Embryonic facial prominence (tissue), 1 donor: ENCODE measurements at regions not wholly inside any gene's neighbourhood (a gene's known extent, or its start where the extent isn't known, plus 50 kb on each side); places are given as distances from the start of the nearest gene placed in this dataset.

ENCODE experiments used
- DNase-seq: peaks from one replicate; pipeline ENCODE4 v3.0.0-alpha.2; 2016; ENCODE audit errors: extremely low spot score

DNA sequence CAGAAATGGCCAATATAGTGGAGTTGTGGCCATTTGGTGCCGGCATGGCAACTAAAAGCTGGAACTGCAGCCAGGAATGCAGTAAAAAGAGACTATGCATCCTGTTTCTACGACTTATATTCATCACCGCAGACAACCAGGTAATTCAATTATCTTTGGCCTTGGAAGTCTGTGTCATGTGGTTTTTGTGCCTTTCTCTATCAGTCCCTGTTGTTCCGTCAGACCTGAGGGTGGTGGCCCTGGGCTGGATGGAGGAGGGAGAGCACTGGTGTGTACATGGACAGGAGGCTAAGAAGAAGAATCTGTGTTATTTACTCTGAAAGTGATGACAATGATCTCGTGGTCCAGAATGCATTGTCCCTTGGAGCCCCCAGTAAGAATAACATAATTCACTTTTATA lies 852.6 kb downstream of the VRK1 start:
- no peak for DNase-seq

DNA sequence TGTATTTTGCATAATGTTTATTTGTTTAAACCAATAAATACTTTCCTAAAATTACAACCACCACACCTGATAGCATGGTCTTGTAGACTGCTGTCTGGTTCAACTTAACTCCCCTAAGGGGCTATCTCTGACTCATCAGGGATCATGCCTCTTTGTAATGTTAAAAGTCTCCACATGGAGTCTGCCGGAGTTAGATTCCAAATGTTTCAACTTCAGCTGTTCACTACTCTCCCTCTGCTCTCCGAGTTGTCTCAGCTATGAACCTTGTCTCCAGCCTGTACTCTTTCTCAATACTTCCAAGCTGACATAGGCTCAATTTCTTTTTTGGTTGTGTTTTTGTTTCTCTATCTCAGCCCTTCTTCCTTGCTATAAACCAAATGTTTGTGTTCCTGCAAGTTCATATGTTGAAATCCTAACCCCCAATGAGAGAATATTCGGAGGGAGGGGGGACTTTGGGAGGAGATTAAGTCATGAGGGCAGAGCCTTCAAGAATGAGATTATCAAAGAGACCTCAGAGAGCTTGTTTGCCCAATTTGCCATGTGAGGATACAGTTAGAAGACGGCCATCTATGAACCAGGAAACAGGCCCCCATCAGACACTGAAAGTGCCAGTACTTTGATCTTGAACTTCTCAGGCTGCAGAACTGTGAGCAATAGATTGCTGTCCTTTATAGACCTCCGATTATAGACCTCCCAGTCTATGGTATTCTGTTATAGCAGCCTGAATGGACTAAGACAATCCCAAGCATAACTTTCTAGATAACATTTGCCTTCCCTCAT lies 858.2 kb downstream of the VRK1 start:
- DNase-seq = no peak

DNA sequence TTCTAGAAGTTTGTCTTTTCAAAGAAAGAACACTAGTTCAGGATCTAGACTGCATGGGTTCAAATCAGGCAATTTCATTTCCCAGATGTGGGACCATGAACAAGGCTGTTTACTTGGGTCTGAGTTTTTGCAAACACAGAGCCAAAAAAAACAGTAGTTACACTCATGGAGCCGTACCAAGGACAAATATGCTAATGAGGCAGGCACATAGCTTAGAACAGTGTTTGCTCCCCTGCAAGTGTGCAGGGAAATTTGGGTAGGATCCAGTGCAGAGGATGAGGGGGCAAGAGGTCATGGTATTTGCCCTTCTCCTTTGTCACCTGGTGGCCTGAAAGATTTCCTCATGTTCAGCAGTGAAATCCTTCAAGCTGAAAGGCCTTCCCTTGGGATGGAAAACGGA lies 860.4 kb downstream of the VRK1 start:
- no peak for DNase-seq

DNA sequence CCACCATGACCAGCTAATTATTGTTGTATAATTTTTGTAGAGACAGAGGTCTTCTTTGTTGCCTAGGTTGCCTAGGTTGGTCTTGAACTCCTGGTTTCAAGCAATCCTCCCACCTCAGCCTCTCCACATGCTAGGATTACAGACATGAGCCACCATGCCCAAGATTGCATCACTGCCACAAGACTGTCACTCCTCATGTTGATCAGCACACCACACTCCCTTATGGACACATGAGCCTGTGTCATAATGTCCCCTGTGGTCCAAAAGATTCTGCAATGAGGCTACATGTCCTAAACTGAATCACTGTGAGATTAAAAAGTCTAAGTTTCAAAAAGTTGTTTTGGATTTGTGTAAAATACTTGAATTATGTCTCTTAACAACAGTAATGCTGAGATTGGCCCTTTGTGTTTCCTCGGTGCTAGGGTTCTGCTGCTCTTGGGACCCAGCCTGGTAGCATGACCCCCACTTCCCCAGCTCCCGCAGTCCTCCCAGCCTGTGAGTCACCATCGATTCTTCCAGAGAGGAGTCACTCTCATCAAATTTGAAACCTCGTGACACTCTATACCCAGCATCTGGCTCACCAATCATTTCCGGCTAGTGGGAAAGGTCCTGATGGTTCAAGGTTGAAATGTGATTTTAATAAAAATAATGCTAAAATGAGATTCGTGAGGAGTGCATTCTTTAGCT lies 890.9 kb downstream of the VRK1 start:
- DNase-seq = no peak

DNA sequence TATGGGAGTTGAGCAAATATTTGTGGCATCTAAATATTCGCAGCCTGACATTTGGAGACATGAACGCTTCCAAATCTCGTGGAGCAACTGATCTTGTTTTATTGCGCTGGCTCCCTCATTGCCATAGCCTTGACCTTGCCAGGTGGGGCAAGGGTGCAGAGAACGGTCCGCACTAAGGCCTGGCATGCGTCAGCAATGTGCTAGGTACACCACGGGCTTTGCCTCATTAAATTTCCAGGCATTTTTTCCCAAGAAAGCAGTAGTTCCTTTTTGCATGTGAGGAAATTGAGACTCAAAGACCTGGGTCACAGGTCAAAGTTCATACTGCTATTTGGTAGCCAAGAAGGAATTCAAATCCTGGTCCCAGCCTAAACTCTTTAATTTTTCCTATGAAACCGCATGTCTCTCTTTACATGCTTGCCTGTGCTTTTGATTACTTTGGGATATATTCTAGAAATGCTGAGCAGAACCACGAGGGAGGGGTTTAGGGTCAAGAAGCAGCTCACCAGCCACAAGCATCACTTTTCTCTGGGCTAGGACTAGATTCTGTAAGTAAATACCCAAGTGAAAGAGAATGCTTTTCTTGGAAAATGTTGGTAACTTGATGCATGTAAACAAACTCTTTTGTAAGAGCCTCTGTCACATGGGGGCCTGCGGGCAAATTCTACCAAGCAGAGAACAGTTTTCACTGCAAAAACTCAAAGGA lies 891.6 kb downstream of the VRK1 start:
- DNase-seq = no peak

DNA sequence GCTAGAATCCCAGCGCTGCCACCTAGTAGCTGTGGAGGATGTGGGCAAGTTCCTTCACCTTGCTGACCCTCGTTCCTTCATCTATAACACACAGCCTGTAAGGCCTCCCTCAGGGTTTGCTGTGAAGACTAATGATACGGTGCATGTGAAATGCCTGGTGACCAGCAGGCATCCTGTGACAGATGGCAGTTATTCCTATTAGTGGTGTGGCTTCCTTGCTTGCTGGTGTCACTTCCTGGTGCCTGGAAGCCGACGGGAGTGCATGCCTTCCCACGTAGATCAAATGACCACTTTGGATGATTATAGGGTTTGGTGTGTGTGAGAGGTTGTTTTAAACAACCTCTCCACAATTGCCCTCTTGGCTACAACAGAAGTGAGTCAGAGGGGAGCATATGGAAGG lies 894.9 kb downstream of the VRK1 start:
- DNase-seq = no peak

DNA sequence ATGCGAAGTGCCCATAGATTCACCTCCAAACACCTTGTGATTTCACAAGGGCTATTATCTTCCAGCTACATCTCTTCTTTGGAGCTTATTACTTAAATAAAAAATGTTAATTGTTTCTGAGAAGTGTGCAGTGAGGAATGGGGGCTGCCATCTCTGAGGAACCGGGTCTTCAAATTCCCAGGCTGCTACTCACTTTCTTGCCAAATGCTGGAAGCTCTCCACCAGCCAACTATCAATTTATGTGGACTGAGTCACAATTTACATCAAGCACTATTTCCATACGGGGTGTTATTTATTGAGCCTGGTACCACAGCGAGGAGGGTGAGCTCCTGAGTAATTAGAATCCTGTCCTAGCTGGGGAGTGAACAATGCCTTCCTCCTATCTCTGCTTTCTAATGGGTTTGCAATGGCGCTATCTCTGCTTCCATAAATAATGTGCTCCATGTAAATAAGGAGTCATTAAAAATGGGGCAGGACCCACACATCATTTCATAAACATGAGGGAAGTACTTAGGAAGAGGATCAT lies 898.3 kb downstream of the VRK1 start:
- DNase-seq = no peak

DNA sequence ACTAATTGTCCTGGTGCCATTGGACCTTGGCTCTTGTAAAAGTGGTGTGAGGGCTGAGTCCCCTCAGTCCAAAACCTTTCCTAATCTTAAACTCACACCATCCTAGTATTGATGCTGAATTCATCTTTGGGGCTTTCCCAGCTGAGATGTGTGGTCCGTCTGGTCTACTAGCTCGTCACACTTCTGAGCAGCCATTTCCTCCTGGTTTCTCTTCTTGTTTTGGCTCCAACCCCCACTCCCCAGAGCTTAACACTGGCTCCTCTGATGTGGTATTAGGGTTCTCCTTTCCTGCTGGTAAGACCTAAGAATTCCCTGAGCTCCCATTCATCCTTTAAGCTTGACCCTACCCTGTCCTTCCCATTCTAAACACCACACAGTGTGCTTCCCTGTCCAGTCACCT lies 900.6 kb downstream of the VRK1 start:
- DNase-seq = no peak

DNA sequence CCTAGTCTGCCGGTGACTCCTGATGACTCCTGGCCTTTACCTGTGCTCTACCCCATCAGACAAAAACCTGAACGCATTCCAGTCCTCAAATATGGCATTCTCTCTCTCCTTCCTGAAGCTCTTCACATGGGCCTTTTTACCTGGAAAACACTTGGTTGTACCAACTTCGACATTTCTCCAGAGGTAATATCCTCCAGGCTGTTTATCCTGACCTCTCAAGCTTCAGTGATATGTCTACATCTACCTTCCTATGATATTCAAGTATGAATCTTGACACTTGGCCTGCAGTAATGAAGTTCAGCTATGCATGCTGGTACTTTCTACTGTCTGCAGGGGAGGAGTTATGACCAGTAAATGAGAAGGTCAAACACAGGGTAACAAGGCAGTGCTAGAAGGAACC lies 901.8 kb downstream of the VRK1 start:
- no peak for DNase-seq

DNA sequence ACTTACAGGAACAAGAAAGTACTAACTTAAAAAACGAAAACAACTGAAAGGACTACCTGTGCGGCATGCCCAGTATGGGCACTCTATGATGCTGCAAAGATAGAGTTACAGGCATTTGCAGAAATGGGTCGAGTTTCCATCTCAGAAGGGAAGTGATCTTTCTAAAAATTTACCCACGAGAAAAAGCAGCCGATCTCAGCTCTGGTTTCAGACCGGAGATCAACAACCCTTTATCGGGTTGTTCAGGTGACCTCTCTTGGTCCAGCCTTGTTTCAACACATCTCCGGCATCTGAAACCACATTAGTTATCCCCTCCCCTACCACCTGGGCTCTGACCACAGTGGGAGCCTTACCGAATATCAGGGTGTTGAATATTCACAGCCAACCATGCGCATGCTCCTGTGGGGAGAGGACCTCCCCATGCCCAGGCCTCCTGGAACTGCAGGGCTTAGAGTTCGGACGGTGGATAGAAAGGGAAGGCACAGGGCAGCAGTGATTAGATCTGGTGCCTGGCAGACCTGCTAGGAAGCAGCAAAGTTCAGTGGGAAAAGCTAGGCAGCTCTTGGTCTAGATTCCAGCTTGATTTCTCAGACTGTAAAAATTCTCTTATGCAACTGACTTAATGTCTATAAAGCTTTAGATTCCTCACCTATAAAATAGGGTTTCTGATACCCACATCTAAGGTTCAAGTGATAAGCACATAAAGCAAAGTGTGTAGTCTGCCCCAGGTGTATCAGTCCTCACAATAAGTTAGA lies 906.0 kb downstream of the VRK1 start:
- no peak for DNase-seq

DNA sequence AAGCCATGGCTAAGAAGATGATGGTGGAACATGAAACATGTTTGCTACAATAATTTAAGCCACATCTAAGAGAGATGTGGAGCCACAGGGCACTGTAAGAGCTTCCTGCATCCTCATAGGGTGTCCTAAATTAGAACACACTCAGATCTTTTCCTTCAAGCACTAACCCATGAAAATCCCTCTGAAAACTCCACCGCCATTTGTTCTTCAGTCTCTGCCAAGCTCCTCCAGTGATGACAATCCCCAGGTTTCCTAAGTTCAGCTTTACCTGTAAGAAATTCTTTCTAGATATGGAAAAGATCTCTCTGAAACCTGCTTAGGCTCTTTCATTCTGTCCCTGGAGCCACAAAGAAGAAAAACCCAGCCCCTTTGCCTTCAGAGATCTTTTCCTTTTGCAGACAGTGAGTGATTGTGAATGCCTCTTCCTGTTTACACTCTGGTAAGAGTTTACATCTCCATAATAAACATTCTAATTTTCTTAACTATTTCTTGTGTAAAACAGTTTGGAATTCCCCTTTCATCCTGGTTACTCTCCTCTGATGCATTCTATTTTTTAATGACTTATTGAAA lies 907.2 kb downstream of the VRK1 start:
- DNase-seq = no peak

DNA sequence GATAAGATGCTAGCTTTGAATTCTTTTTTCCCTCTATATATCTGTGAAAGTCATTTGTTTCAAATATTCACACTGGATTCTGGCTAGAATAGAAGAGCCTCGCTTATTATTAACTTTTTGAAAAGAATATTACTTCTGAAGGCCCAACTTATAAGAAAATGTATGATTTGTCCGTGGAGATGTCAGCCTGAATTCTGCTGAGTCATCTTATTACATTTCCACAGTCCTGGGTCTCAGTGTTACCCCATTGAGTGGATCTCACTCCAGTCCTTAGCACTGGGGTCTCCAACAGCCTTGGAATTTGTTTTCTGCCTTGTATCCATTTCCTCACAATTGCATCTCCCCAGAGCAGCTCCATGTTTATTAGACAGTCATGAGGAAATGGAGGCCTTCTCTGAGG lies 907.9 kb downstream of the VRK1 start:
- DNase-seq = no peak

DNA sequence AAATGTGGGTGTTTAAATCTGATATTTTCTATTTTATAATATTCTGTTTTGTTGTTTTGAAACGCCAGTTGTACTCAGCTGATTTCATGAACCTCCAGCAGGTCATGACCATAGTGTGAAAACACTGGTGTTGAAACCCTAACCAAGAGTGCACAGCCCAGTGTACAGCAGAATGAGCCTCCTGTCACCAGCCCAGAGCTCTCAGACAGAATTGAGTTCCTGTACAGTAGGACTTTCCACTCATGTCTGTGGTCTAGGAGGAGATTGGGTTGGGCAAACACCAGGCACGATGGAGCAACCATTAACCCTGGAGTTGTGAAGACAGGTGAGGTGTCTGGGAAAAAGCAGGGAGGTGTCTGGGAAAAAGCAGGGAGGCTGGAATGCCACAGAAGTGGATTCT lies 908.8 kb downstream of the VRK1 start:
- DNase-seq = no peak

DNA sequence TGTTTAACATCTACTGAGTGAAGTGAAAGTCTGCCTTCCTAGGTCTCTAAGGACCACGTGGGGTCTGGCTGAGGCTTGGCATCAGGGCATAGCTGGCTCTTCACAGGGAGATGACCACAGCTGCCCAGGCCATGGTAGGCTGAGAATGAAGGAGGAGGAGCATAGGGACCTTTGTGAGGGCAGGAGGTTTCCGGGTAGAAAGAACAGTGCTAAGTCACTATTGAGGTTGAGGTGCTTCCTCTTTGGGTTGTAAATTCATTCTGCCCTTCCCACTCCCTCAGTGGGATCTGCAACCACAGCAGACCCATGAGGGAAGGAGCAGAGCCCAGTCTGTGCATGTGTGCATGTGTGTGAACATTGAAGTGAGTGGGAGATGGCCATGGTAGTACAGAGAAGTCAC lies 909.6 kb downstream of the VRK1 start:
- DNase-seq = no peak

DNA sequence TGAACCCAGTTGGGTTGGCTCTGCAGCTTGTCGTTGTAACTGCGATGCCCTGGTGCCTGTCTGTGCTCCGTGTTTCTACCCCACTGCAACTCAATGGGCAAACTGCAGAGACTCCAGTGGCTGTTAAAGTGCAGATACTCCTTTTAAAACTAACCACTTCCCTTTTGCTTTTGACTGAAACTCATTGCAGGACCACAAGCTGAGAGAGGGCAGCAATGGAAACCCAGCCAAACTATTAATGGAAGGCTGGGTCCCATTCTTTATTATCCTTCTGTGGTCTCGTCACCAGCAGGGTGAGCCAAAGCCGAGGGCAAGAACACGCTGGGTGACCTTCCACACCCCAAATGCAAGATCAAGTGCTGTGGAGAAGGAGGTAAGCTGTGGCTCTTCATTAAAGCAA lies 910.4 kb downstream of the VRK1 start:
- DNase-seq = no peak

DNA sequence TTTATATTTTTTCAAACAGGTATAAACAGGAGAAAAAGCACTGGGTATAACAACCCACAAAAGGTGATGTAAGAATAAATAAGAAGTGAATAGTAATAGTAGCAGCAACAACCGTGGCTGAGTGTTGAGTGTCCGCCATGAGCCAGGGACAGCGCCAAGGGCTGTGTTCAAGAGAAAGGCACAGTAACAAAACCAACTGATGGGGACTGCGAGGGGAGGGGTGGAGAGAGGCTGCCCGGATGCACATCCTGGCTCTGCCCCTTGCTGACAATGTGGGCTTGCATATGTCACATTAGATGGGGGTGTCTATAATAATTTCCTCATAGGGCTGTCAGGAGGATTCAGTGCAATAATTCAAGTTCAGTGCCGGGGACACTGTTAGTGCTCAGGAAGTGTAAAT lies 912.4 kb downstream of the VRK1 start:
- DNase-seq = no peak

DNA sequence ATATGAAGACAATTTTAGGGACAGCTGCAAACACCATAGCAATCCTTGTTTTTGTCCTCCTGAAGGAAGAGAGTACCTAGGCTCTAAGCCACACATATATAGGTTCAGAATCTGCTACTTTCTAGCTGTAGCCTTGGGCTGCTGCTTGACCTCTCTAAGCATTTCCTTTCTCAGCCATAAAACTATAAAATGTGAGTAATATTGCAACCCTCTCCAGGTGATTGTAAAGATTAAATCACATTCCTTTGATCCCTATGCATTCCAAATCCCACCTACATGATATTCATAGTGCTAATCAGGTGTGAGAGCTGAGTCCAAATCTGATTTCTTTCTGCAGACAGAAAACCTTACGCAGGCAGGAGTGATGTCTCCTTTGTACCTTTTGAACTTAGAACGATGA lies 913.5 kb downstream of the VRK1 start:
- DNase-seq = no peak

DNA sequence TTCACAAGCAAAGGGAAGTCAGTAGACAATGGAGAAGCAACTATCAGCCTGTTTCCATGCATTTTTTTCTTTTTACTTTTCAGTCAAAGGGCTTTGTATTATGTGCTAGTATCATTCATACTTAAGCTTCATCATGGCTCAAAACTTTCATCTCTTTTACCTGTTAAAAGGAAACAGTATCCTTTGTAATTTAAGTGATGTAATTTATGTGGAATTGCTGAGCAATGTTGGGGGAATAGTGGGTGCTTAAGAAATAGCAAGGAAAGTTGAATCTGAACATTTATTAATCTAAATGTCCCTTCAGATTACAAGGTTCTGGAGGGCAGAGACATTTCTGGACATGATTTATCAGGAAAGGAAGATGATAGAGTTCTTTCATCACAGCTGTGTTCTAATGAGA lies 915.3 kb downstream of the VRK1 start:
- no peak for DNase-seq

DNA sequence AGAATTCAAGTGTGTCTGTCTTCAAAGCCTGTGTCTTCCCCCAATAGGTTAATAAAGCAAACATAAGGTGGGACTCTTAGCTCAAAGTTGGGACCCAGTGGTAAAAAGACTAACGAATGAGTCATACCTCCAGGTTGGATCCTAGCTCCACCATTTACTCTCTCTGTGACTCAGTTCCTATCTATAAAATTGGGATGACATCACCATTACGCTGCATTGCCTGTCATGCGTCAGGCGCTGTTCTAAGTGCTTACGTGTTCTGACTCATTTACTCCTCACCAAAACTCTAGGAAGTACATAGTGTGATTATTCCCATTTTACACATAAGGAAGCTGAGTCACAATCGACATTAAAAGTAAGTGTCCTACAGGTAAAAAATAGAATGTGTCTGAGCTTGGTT lies 915.8 kb downstream of the VRK1 start:
- DNase-seq = no peak

DNA sequence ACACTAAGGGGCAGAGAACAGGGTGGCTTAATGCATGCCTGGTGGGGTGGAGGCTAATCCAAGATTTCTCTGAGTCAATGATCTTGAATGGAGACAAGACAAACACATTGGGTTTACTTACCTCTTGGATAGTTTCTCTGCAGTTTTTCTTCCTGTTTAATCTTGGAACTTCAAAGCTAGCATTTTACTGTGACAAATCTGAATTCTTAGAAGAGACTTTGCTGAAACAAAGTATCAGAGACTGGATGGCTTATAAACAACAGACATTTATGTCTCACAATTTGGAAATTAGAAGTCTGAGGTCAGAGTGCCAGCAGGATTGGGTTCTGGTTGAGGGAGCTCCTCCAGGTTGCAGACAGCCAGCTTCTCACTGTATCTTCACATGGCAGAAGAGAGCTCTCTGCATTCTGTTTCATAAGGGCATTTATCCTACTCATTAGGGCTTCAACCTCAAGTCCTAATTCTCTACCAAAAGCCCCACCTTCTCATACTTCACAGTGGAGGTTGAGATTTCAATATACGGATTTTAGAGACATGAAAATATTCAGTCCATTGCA lies 921.8 kb downstream of the VRK1 start:
- no peak for DNase-seq

DNA sequence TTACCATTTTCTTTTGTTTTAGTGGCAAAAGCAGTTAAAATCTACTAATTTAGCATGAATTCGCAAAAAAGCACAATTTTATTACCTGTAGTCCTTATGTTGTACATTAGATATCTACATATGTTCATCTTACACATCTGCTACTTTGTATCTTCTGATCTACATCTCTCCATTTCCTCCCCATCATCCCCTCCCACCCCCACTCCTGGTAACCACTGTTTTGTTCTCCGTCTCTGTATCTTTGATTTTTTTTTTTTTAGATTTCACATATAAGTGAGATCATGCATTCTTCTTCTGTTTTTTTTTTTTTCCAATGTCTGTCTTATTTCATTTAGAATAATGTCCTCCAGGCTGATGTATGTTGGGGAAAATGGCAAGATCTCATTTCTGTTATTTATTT lies 922.7 kb downstream of the VRK1 start:
- no peak for DNase-seq
